AG09309 (cell line): ENCODE measurements at regions not wholly inside any gene's neighbourhood (a gene's known extent, or its start where the extent isn't known, plus 50 kb on each side); places are given as distances from the start of the nearest gene placed in this dataset.

ENCODE experiments used
- DNase-seq: peaks from one replicate; pipeline ENCODE4 v3.0.0-alpha.2; 2010; ENCODE audit warnings: low read depth
- H3K4me3 ChIP-seq: 2 replicates; pipeline ENCODE4 v1.5.1; 2011; ENCODE audit warnings: mild to moderate bottlenecking, low read depth, low read length, moderate library complexity; ENCODE audit not compliant: control insufficient read depth
- CTCF ChIP-seq: IDR thresholded peaks from 2 replicates; pipeline ENCODE4 v1.5.1; 2011; ENCODE audit warnings: mild to moderate bottlenecking, low read depth, low read length, inconsistent platforms; ENCODE audit not compliant: insufficient read depth, control insufficient read depth; ENCODE audit errors: missing control alignments

- H3K4me3 ChIP-seq, result no peak overlapping the region
- TF ChIP-seq CTCF, result no peak
- DNase-seq, result no peak
These were observed 245.8 kb downstream of the TTC32 start for GRCh38 chr2:19656011-19656410.

- DNase-seq, result no peak
- no peak for TF ChIP-seq CTCF
- no peak overlapping the region for H3K4me3 ChIP-seq
These were observed 247.3 kb downstream of the TTC32 start for GRCh38 chr2:19654310-19655090.

GRCh38 chr2:19653509-19653908 is 248.3 kb downstream of the TTC32 start:
- no peak for DNase-seq
- TF ChIP-seq CTCF, result no peak

GRCh38 chr2:19652811-19653210 is 249.0 kb downstream of the TTC32 start:
- TF ChIP-seq CTCF, result no peak
- DNase-seq, result no peak
- H3K4me3 ChIP-seq, result no peak overlapping the region

More at GRCh38 chr2:19653509-19653908, 248.3 kb downstream of the TTC32 start:
- H3K4me3 ChIP-seq, result no peak overlapping the region

GRCh38 chr2:19651466-19651865 is 250.3 kb downstream of the TTC32 start:
- no peak for TF ChIP-seq CTCF
- no peak for DNase-seq

GRCh38 chr2:19649785-19650380 is 251.9 kb downstream of the TTC32 start:
- H3K4me3 ChIP-seq, result no peak overlapping the region

More at GRCh38 chr2:19651466-19651865, 250.3 kb downstream of the TTC32 start:
- H3K4me3 ChIP-seq, result no peak overlapping the region

More at GRCh38 chr2:19649785-19650380, 251.9 kb downstream of the TTC32 start:
- DNase-seq, result peak; percentile 99
- no peak for TF ChIP-seq CTCF
